ENCODE measurements at regions not wholly inside any gene's neighbourhood (a gene's known extent, or its start where the extent isn't known, plus 50 kb on each side); places are given as distances from the start of the nearest gene placed in this dataset.

DNA sequence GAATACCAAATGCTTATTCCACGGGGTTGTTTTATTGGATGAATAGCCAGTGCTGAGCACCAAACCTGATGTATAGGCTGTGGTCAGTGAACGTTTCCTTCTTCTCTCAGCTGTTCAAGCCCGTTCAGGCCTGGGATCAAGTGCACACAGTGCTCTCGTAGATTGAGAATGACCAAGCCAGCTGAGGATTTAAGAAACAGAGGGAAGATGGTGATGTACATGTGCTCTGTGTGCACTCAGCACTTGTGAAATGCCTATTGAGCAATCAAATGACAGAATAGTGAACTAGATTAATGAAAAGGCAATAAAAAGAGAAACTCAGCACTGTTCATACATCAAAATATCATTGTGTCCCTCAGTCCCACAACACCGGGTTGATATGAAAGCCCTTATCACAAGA lies 302.5 kb downstream of the BMPER start:
- H3K27ac ChIP-seq, result no peak overlapping the region
- no peak overlapping the region for H3K4me3 ChIP-seq (ENCODE audit: low read depth, low read length)
- no peaks in the 10 kb centered on the region for H3K27me3 ChIP-seq (replicated peaks)
- no peaks in the 10 kb centered on the region for H3K36me3 ChIP-seq (replicated peaks)
- in situ Hi-C loops (cut with HindIII; ENCODE audit: low pct_ligation_motif_present, low sequenced_read_pairs), result no loop called here
- no peak for TF ChIP-seq CTCF (IDR thresholded peaks at IDR 0.05; ENCODE audit: low read depth, low read length, missing control alignments)
- DNase-seq, result no peak

DNA sequence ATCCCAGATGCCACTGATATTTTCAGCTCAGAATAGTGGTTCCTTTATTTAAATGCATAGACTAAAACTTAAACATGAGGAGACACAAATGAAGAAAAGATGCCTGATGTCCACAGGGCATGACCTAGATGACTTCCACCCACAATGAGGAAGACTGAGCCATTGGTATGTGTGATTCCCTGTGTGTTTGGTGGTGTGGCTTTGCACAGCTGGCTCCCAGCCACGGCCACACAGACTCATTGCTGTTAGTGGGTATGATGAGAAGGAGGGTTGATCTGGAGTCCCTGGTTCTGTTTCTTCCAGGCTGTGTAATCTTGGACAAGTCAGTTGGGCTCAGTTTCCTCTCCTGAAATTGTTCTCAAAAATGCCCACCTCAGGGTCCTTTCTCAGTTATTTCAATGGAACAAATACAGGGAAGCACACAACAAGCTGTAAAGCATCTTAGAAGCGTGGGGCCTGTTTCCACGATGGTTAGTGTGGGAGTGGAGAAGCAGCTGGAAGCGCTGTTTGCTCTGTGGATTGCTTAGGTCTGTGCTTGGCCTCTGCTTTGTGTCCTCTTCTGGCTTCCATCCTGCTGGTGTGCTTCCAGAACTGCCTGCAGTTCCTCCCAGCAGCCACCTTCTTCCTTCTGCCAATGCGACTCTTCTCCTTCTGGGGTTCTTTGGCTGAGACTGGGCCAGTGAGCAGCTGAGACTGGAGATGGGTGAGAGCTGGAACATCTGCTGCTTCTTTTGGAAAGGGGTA lies 303.7 kb downstream of the BMPER start:
- Histone ChIP-seq H3K27ac (no peak overlapping the region), H3K27me3 (replicated peaks) (no peaks in the 10 kb centered on the region), H3K4me3 (ENCODE audit: low read depth, low read length) (no peak overlapping the region), H3K36me3 (replicated peaks) (no peaks in the 10 kb centered on the region)
- in situ Hi-C loops (cut with HindIII; ENCODE audit: low pct_ligation_motif_present, low sequenced_read_pairs), result no loop called here
- DNase-seq, result no peak
- TF ChIP-seq CTCF (IDR thresholded peaks at IDR 0.05; ENCODE audit: low read depth, low read length, missing control alignments), result no peak

DNA sequence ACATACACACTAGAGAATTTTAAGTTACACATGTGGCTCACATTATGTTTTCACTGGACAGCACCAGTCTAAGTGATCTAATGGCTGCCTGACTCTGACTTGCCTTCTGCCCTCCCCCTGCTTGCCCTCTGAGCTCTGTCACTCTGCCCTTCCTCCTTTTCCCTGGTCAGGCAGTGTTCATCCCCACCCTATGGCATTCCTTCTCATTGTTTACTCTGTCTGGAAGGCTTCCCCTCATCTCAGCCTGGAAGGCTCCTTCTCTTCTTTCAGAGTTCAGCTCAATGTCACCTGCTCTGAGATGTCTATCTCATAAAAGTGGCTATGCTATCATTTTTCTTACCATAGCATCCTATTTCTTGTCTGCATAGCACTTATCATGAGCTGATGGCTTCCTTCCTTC lies 305.7 kb downstream of the BMPER start:
- no peak for TF ChIP-seq CTCF (IDR thresholded peaks at IDR 0.05; ENCODE audit: low read depth, low read length, missing control alignments)
- Histone ChIP-seq H3K4me3 (ENCODE audit: low read depth, low read length) (no peak overlapping the region), H3K27ac (no peak overlapping the region), H3K27me3 (replicated peaks) (no peaks in the 10 kb centered on the region), H3K36me3 (replicated peaks) (no peaks in the 10 kb centered on the region)
- in situ Hi-C loops (cut with HindIII; ENCODE audit: low pct_ligation_motif_present, low sequenced_read_pairs), result no loop called here
- DNase-seq, result no peak

GRCh38 chr7:34217972-34218371 lies 312.6 kb downstream of the BMPER start:
- TF ChIP-seq CTCF (IDR thresholded peaks at IDR 0.05; ENCODE audit: low read depth, low read length, missing control alignments), result no peak
- no peaks in the 10 kb centered on the region for H3K36me3 ChIP-seq (replicated peaks)
- no peak for DNase-seq
- H3K27me3 ChIP-seq (replicated peaks), result no peaks in the 10 kb centered on the region
- H3K27ac ChIP-seq, result no peak overlapping the region
- H3K4me3 ChIP-seq (ENCODE audit: low read depth, low read length), result no peak overlapping the region
- in situ Hi-C loops (cut with HindIII; ENCODE audit: low pct_ligation_motif_present, low sequenced_read_pairs), result no loop called here

GRCh38 chr7:34219153-34219718 lies 313.9 kb downstream of the BMPER start:
- H3K27me3 ChIP-seq (replicated peaks), result no peaks in the 10 kb centered on the region

More at GRCh38 chr7:34219153-34219718, 313.9 kb downstream of the BMPER start:
- no peak for TF ChIP-seq CTCF (IDR thresholded peaks at IDR 0.05; ENCODE audit: low read depth, low read length, missing control alignments)
- in situ Hi-C loops (cut with HindIII; ENCODE audit: low pct_ligation_motif_present, low sequenced_read_pairs), result no loop called here
- DNase-seq, result no peak
- no peak overlapping the region for H3K27ac ChIP-seq
- H3K4me3 ChIP-seq (ENCODE audit: low read depth, low read length), result no peak overlapping the region
- no peaks in the 10 kb centered on the region for H3K36me3 ChIP-seq (replicated peaks)
